Thymus (tissue), 11 donors: ENCODE measurements at regions not wholly inside any gene's neighbourhood (a gene's known extent, or its start where the extent isn't known, plus 50 kb on each side); places are given as distances from the start of the nearest gene placed in this dataset.

Experiments used
- DNase-seq, 9 donors: peaks; one replicate each; pipeline ENCODE4 v3.0.0-alpha.2; 2013; ENCODE audit warnings: low spot score in 9 of 9, low read depth in 6 of 9, missing footprints in 1 of 9
- H3K27ac ChIP-seq, 2 donors: one replicate each; pipeline ENCODE4 v1.5.1; 2013; ENCODE audit warnings: control low read depth in 1 of 2, low read depth in 1 of 2, low read length in 1 of 2, mild to moderate bottlenecking in 1 of 2, moderate library complexity in 1 of 2
- H3K27me3 ChIP-seq, 2 donors: one replicate each; pipeline ENCODE4 v1.5.1; 2013; ENCODE audit warnings: low read length in 1 of 2; ENCODE audit not compliant: control insufficient read depth in 2 of 2, insufficient read depth in 1 of 2
- H3K36me3 ChIP-seq, 2 donors: one replicate each; pipeline ENCODE4 v1.5.1; 2013; ENCODE audit warnings: low read length in 1 of 2, mild to moderate bottlenecking in 1 of 2, moderate library complexity in 1 of 2; ENCODE audit not compliant: control insufficient read depth in 2 of 2, insufficient read depth in 2 of 2
- H3K4me1 ChIP-seq, 2 donors: one replicate each; pipeline ENCODE4 v1.5.1; 2013; ENCODE audit warnings: low read length in 2 of 2; ENCODE audit not compliant: control insufficient read depth in 2 of 2, insufficient read depth in 2 of 2
- H3K4me3 ChIP-seq, 2 donors: one replicate each; pipeline ENCODE4 v1.5.1; 2013; ENCODE audit warnings: low read length in 2 of 2, control low read depth in 1 of 2, mild to moderate bottlenecking in 1 of 2
- H3K9me3 ChIP-seq, 2 donors: one replicate each; pipeline ENCODE4 v1.5.1; 2013; ENCODE audit warnings: low read length in 1 of 2, mild to moderate bottlenecking in 1 of 2; ENCODE audit not compliant: control insufficient read depth in 2 of 2, insufficient read depth in 1 of 2
- WGBS: extraction: QIAGEN DNeasy Blood & Tissue Kit; methylation state at CpG from one replicate; pipeline ENCODE4 v1.1.7; 2013; 5-methylcytosine and 5-hydroxymethylcytosine counted together
- donor health status: healthy.

DNA sequence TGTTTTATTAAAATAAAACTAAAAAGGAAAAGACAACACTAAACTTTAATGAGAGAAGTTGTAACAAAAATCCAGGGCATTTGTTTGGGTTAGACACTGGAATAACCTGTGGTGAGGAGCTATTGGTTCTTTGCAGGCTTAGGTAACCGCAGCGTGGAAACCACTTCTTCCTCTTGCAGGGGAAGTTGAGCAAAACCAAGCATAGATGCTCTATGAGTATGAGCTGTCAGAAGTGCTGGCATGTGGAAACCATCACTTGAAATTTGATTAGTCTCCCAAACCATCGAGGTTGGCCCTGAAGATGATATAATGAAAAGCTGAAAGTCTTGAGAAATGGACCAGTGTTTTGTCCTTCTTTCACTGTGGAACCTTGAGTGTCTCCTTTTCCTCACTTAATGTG is 127.1 kb upstream of the RBMS3 start:
- H3K27me3 ChIP-seq, result no peaks in the 10 kb centered on the region
- H3K36me3 ChIP-seq, result no peaks in the 10 kb centered on the region
- H3K4me3 ChIP-seq, result no peak overlapping the region
- WGBS, result 6% methylated on average over 3 of the region's 3 CpGs
- H3K27ac ChIP-seq, result no peak overlapping the region
- no peaks in the 10 kb centered on the region for H3K9me3 ChIP-seq
- DNase-seq, result peak in 5 of 9 donors; percentile 29 to 84 (median 61)
- H3K4me1 ChIP-seq, result no peaks in the 10 kb centered on the region

DNA sequence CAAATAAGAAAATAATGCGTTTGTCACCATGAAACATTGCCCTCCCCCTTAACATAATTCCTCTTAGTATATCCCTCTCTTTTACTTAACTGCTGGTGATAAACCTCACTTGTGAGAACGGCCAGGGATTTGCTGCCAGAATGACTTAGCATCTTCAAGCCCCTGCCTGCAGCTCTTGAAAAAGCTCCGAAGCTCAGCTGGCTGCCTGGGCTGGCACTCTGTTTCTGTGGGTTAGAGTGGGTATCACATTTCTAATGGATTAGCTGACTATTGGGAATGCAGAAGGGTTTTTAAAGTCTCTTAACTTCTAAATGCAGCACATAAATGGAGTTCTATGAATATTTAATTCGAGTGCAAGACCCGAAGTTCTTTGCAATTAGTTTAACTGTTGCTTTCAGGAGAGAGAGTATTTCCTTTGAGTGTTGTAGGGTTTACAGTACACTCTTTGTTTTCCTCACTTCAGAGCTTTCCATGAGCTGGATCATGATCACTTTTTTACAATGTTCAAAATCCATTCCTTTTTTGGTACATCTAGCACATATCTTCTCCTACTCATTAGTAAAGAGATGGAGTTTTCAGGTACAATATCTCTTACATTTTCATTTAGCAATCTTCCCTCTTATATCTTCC is 124.7 kb upstream of the RBMS3 start:
- H3K9me3 ChIP-seq, result no peaks in the 10 kb centered on the region
- no peaks in the 10 kb centered on the region for H3K4me1 ChIP-seq

DNA sequence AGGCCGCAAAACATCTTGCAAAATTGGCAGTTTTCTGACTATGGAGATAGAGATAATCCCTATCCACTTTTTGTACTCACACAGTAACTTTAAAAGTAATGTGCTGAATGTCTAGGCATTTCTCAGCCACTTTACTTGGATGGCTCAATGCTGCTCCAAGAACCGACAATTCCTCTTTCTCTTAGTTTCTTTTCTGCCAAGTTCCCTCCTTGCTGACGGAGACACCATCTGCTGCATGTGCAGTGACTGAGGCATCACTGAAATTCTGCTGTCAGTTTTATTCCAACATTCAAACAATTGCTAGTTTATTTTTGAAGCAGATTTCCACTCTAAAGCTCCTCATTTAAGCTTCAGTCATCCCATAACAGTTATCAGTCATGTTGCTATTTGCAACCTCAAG is 116.0 kb upstream of the RBMS3 start:
- Histone ChIP-seq H3K27ac (no peak overlapping the region), H3K9me3 (no peaks in the 10 kb centered on the region), H3K4me3 (no peak overlapping the region), H3K36me3 (no peaks in the 10 kb centered on the region), H3K4me1 (no peaks in the 10 kb centered on the region), H3K27me3 (no peaks in the 10 kb centered on the region)
- 94% methylated on average over 3 of the region's 3 CpGs for WGBS
- no peak for DNase-seq

More for the DNA sequence above, 124.7 kb upstream of the RBMS3 start:
- 80% methylated on average over 5 of the region's 5 CpGs for WGBS
- Histone ChIP-seq H3K27ac (no peak overlapping the region), H3K4me3 (no peak overlapping the region), H3K36me3 (no peaks in the 10 kb centered on the region), H3K27me3 (no peaks in the 10 kb centered on the region)
- DNase-seq, result no peak

DNA sequence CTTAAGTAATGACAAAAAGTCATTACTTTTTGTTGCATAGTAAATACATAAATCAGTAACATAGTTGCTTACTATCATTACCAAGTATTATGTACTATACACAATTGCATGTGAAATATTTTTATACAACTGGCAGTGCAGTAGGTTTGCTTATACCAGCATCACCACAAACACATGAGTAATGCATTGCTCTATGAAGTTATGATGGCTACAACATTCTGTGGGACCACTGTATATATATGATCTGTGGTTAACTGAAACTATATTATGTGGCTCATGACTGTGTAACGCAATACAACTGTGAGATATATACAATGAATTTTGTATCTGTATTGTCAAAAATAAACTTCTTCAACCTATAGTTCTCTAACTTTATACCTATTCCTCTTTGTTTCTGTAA is 113.7 kb upstream of the RBMS3 start:
- Histone ChIP-seq H3K9me3 (no peaks in the 10 kb centered on the region), H3K27me3 (no peaks in the 10 kb centered on the region), H3K36me3 (no peaks in the 10 kb centered on the region), H3K4me3 (no peak overlapping the region), H3K27ac (no peak overlapping the region), H3K4me1 (peaks cover 8 to 11% of the 10 kb centered on the region in 2 donors)
- 99% methylated on average over 1 of the region's 1 CpG for WGBS
- DNase-seq, result no peak

DNA sequence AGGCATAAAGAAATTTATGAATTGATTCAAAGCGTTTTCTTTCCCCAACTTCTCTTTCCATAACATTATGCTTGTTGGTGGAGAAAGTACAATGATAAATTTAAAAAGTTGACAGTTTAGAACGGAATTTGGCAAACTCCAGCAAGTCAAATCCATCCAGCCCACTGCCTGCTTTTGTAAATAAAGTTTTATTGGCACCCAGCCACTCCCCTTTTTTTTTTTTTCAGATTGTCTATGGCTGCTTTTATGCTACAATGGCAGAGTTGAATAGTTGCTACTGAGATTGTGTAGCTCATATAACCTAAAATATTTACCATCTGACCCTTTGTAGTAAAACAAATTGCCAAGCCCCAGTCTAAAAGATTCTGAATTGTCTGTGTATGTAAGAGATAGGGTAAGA is 112.8 kb upstream of the RBMS3 start:
- Histone ChIP-seq H3K4me1 (peaks cover 8 to 11% of the 10 kb centered on the region in 2 donors), H3K27me3 (no peaks in the 10 kb centered on the region), H3K36me3 (no peaks in the 10 kb centered on the region), H3K27ac (no peak overlapping the region), H3K9me3 (no peaks in the 10 kb centered on the region), H3K4me3 (no peak overlapping the region)
- WGBS, result 95% methylated on average over 2 of the region's 2 CpGs
- DNase-seq, result no peak

DNA sequence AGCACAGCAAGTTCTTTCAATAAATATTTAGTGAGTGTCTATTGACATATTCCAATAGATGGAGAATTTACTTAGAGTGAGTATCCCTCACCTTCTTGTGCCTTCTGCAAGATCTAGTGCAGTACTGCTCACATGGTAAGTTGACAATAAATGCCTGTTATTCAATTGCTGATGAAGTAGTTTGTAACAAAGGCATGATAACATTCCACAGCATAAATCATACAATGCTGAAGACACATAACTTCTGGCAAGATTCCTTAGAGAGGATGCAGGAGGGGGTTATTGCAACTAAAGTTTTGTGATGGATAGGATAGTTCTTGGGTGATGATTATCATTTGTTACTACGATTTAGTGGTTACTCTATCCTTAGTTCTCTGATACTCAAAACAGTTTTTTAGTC is 112.2 kb upstream of the RBMS3 start:
- H3K4me1 ChIP-seq, result peaks cover 8 to 11% of the 10 kb centered on the region in 2 donors
- WGBS, result 89% methylated on average over 1 of the region's 1 CpG
- H3K27ac ChIP-seq, result no peak overlapping the region
- no peaks in the 10 kb centered on the region for H3K36me3 ChIP-seq
- no peaks in the 10 kb centered on the region for H3K9me3 ChIP-seq
- no peaks in the 10 kb centered on the region for H3K27me3 ChIP-seq
- no peak for DNase-seq
- H3K4me3 ChIP-seq, result no peak overlapping the region

DNA sequence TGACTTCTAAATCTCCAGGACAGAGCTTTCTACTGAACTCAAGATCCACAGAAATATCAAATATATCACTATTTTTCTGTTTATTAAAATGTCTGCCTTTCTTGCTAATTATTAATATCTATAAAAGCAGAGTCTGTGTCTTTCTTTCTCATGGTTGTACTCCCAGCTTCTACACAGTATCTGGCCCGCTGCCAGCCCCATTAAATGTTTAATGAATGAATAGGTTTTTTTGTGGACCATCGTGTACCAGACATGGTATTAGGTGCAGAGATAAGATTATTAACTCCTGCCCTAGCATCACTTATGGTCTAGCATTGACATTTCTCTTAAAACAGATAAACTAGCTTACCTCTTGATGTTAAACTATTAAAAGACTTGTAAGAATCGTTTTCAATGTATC is 111.4 kb upstream of the RBMS3 start:
- Histone ChIP-seq H3K4me1 (peaks cover 8 to 11% of the 10 kb centered on the region in 2 donors), H3K9me3 (no peaks in the 10 kb centered on the region), H3K27me3 (no peaks in the 10 kb centered on the region), H3K36me3 (no peaks in the 10 kb centered on the region), H3K4me3 (no peak overlapping the region), H3K27ac (no peak overlapping the region)
- no peak for DNase-seq
- 97% methylated on average over 3 of the region's 3 CpGs for WGBS

DNA sequence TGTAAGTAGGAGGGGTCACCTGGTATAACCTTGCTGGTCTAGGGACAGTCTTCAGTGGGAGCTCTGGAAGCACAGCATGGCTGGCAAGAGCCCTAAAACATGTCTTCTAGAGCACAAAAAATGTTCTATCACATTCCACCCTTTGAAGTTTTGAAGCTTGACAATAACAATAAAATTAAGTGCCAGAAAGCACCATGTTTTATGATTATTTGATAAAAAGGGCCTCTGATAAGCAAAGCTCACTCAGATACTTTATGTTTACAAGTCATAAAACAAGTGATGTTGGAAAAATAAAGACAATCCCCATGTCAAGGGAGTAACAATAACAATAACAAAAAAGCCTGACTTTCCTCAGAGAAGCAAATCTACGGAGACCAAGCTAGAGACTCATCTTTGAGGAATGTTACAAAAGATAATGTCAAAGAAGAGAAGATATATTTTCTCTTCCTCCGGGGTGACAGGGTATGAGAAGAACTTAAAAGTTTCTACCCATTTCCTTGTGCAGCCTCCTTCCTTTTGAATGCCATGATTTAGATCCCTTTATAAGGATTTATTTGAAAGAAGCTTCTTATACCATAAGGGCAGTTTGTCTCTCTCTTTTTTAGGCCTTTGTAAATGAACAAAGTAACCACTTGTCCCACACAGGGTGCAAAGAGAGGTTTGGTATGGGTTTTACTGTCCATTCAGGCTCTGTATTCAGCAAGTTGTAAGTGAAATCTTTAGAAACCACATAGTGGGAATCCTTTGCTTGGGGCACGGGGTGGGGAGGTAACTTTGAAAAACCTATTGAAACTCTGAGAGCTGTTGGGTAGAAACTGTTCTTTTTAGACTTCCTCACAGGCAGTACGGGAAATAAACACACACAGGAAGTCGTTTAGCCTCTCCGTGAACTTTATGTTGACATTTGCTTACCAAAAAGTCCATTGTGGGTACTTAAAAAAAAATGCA is 109.6 kb upstream of the RBMS3 start:
- Histone ChIP-seq H3K27me3 (no peaks in the 10 kb centered on the region), H3K36me3 (no peaks in the 10 kb centered on the region), H3K27ac (peak overlapping the region; percentile 90 to 92), H3K4me3 (no peak overlapping the region), H3K4me1 (peaks cover 8 to 11% of the 10 kb centered on the region in 2 donors), H3K9me3 (no peaks in the 10 kb centered on the region)
- DNase-seq, result peak; percentile 22 to 84 (median 55)
- WGBS, result 23% methylated on average over 6 of the region's 6 CpGs

DNA sequence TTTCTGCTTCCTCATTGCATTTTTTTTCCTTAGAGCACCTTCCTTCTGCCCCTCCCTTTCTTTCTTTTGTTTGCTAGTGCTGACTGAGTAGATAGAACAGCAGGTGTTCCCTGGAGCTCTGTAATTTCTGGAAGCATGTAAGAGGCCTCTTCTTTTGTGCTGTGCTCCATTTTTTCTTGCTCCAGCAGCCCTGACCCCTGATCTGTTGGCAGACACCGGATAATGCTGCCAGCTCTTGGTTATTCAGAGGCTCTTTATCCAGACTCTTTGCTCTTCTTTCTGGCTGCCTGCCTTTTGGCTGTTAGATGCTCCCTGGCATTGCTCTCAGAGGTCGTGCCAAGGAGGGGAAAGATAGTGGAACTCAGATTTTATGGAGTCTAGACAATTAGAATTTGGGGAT is 104.4 kb upstream of the RBMS3 start:
- no peak overlapping the region for H3K27ac ChIP-seq
- no peaks in the 10 kb centered on the region for H3K9me3 ChIP-seq
- DNase-seq, result no peak
- no peak overlapping the region for H3K4me3 ChIP-seq
- 96% methylated on average over 2 of the region's 2 CpGs for WGBS
- H3K27me3 ChIP-seq, result no peaks in the 10 kb centered on the region
- H3K36me3 ChIP-seq, result no peaks in the 10 kb centered on the region
- H3K4me1 ChIP-seq, result peaks cover 1 to 3% of the 10 kb centered on the region in 2 donors
